ENCODE measurements at regions not wholly inside any gene's neighbourhood (a gene's known extent, or its start where the extent isn't known, plus 50 kb on each side); places are given as distances from the start of the nearest gene placed in this dataset.

- TF ChIP-seq MGA (IDR thresholded peaks at IDR 0.05): peak; percentile 46; the same call in 1 of the 2 replicates
- no peak for TF ChIP-seq ZNF512 (tag; IDR thresholded peaks at IDR 0.05)
- no peak for TF ChIP-seq ATF1 (CRISPR knock-in tag; IDR thresholded peaks at IDR 0.05)
- TF ChIP-seq ATF1 (tag; IDR thresholded peaks at IDR 0.05): peak; percentile 68
- TF ChIP-seq EHMT2 (IDR thresholded peaks at IDR 0.05): no peak; the same call in 1 of the 2 replicates
- no peak for TF ChIP-seq ZNF232 (CRISPR knock-in tag; IDR thresholded peaks at IDR 0.05)
- TF ChIP-seq ZNF639 (CRISPR knock-in tag; conservative IDR thresholded peaks at IDR 0.05 in 1 of 2, IDR thresholded peaks at IDR 0.05 in 1 of 2): peak in 1 of 2 experiments; percentile 40; a peak in 1 of 4 replicates
- no peak for TF ChIP-seq ZNF184 (CRISPR knock-in tag; IDR thresholded peaks at IDR 0.05)
- 0 out of 4 replicates have a peak, but pooled peaks of 1 of the 2 experiments have one; percentile 37 for TF ChIP-seq FOXK2 (conservative IDR thresholded peaks at IDR 0.05 in 1 of 2, IDR thresholded peaks at IDR 0.05 in 1 of 2; ENCODE audit: low read depth in 2 of 2)
- no peak for TF ChIP-seq ARID2 (IDR thresholded peaks at IDR 0.05)
- no peak for TF ChIP-seq NCOA2 (IDR thresholded peaks at IDR 0.05; ENCODE audit: partially characterized antibody in 2 of 2)
- TF ChIP-seq ZNF134 (CRISPR knock-in tag; conservative IDR thresholded peaks at IDR 0.05): peak; percentile 40; the same call in 1 of the 2 replicates
- no peak for TF ChIP-seq HDGF (IDR thresholded peaks at IDR 0.05)
Measured at GRCh38 chr9:14531341-14532269, 161.6 kb downstream of the ZDHHC21 start (continued).

All from K562 (cell line).